K562 (cell line): ENCODE measurements at regions not wholly inside any gene's neighbourhood (a gene's known extent, or its start where the extent isn't known, plus 50 kb on each side); places are given as distances from the start of the nearest gene placed in this dataset.

Experiments
- HDAC3 ChIP-seq: fragments of 450-650 bp; IDR thresholded peaks from 2 replicates; pipeline ENCODE4 v1.6.1; 2018; ENCODE audit warnings: borderline replicate concordance, mild to moderate bottlenecking, moderate library complexity; ENCODE audit not compliant: partially characterized antibody
- HSF4 ChIP-seq: fragments of 250-450 bp; sonication (Bioruptor Pico); IDR thresholded peaks from 2 replicates; pipeline ENCODE4 v2.1.2; 2022; ENCODE audit warnings: mild to moderate bottlenecking, moderate library complexity, borderline replicate concordance
- NFE2L1 ChIP-seq: fragments of 450-650 bp; IDR thresholded peaks from 2 replicates; pipeline ENCODE4 v1.6.1; 2016; ENCODE audit warnings: missing genetic modification characterization, low read depth, mild to moderate bottlenecking, missing compliant biosample characterization, moderate library complexity, borderline replicate concordance
- NFXL1 ChIP-seq: fragments of 450-650 bp; formaldehyde crosslinking; IDR thresholded peaks from 2 replicates; pipeline ENCODE4 v1.4.0; 2021; ENCODE audit warnings: mild to moderate bottlenecking
- POLR2AphosphoS2 ChIP-seq: IDR thresholded peaks from 2 replicates; pipeline ENCODE4 v1.6.1; 2012; ENCODE audit warnings: low read length, improper control_type of control experiment
- POLR2G ChIP-seq: fragments of 200-400 bp; formaldehyde crosslinking; IDR thresholded peaks from 2 replicates; pipeline ENCODE4 v1.6.1; 2017; ENCODE audit warnings: low read depth, mild to moderate bottlenecking, antibody characterized with exemption, low read length, moderate library complexity
- POLR3A ChIP-seq: IDR thresholded peaks from 2 replicates; pipeline ENCODE4 v1.6.1; 2011; ENCODE audit warnings: borderline replicate concordance, mild to moderate bottlenecking, moderate library complexity; ENCODE audit not compliant: insufficient read length, insufficient read depth; ENCODE audit errors: extremely low read depth
- SMARCC2 ChIP-seq: fragments of 450-650 bp; IDR thresholded peaks from 2 replicates; pipeline ENCODE4 v1.6.1; 2017; ENCODE audit warnings: antibody characterized with exemption, moderate library complexity, mild to moderate bottlenecking, low read depth
- TAF1 ChIP-seq: IDR thresholded peaks from 2 replicates; pipeline ENCODE4 v1.6.1; 2011; ENCODE audit warnings: mild to moderate bottlenecking, low read length, moderate library complexity; ENCODE audit not compliant: insufficient read depth, control insufficient read depth, severe bottlenecking; ENCODE audit errors: extremely low read depth
- ZNF121 ChIP-seq: sonication (generic); formaldehyde crosslinking; conservative IDR thresholded peaks from 2 replicates; pipeline ENCODE4 v1.8.0; 2022; ENCODE audit warnings: missing genetic modification reagents
- ZNF24 ChIP-seq: fragments of 450-650 bp; IDR thresholded peaks from 2 replicates; pipeline ENCODE4 v1.6.1; 2016
- ZNF766 ChIP-seq: fragments of 200-800 bp; sonication (Bioruptor generic); conservative IDR thresholded peaks from 2 replicates; pipeline ENCODE4 v1.6.1; 2016; ENCODE audit warnings: missing genetic modification characterization, missing compliant biosample characterization
- TF ChIP-seq, protein P1 (sequence below): fragments of 250-450 bp; sonication (Bioruptor Pico); IDR thresholded peaks from 2 replicates; pipeline ENCODE4 v1.8.0; 2021; ENCODE audit warnings: mild to moderate bottlenecking, moderate library complexity
- TF ChIP-seq, protein P2 (sequence below): fragments of 250-450 bp; sonication (Bioruptor Pico); IDR thresholded peaks from 2 replicates; pipeline ENCODE4 v1.4.0; 2020; ENCODE audit warnings: mild to moderate bottlenecking, moderate library complexity, borderline replicate concordance
- TF ChIP-seq, protein P3 (sequence below), 2 experiments: fragments of 450-650 bp in 1 of 2; IDR thresholded peaks; 2 replicates each; pipeline ENCODE4 v1.6.1; 2011 to 2017; ENCODE audit warnings: low read depth in 2 of 2, antibody characterized with exemption in 1 of 2, borderline replicate concordance in 1 of 2, low read length in 1 of 2, mild to moderate bottlenecking in 1 of 2, mixed read lengths in 1 of 2; ENCODE audit not compliant: control insufficient read depth in 1 of 2

DNA sequence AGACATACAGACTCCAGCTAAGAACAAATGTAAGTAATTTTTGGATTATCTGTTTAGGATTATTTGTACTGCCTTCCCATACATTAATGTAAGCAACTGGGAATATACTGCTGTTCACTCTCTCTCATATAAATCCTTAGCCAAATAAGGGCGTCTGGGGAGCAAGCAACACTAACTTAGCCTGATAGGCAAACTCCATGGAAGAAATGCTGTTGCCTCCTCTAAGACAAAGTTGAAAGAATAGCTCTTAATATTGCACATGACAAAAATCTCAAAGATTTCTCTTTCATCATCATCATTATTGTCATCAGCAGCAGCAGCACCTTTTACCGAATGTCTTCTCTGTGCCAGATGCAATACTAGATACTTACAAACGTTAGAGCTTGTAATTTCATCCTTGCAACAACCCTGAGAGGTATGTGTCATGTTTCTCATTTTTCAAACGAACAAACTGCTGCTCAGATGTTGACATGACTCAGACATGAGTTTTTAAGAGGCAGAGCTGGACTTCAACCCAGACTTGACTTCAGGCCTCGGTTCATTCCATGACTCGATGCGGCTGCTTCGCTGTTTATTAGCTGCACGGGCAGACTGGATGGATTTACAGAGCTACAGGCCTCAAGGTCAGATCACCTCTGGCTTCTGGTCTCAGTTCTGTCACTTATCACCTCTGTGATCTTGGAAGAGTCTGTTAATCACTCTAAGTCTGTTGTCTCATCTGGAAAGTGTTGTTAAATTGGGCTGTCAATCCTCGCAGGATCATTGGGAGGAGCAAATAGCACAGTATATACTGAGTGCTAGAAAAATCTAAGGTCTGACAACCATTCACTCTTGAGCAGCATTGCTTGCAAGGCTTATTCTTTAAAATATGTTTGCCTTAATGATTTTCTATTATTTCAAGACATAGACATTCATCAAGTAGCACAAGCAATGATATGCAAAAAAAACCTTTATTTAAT is 126.3 kb upstream of the CELF2 start (continued):
- no peak for TF ChIP-seq SMARCC2
- TF ChIP-seq HSF4: no peak
- TF ChIP-seq, protein P1, sequence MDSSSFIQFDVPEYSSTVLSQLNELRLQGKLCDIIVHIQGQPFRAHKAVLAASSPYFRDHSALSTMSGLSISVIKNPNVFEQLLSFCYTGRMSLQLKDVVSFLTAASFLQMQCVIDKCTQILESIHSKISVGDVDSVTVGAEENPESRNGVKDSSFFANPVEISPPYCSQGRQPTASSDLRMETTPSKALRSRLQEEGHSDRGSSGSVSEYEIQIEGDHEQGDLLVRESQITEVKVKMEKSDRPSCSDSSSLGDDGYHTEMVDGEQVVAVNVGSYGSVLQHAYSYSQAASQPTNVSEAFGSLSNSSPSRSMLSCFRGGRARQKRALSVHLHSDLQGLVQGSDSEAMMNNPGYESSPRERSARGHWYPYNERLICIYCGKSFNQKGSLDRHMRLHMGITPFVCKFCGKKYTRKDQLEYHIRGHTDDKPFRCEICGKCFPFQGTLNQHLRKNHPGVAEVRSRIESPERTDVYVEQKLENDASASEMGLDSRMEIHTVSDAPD (CRISPR knock-in tag): no peak
- TF ChIP-seq POLR2G: no peak
- TF ChIP-seq ZNF766: no peak
- TF ChIP-seq, protein P2, sequence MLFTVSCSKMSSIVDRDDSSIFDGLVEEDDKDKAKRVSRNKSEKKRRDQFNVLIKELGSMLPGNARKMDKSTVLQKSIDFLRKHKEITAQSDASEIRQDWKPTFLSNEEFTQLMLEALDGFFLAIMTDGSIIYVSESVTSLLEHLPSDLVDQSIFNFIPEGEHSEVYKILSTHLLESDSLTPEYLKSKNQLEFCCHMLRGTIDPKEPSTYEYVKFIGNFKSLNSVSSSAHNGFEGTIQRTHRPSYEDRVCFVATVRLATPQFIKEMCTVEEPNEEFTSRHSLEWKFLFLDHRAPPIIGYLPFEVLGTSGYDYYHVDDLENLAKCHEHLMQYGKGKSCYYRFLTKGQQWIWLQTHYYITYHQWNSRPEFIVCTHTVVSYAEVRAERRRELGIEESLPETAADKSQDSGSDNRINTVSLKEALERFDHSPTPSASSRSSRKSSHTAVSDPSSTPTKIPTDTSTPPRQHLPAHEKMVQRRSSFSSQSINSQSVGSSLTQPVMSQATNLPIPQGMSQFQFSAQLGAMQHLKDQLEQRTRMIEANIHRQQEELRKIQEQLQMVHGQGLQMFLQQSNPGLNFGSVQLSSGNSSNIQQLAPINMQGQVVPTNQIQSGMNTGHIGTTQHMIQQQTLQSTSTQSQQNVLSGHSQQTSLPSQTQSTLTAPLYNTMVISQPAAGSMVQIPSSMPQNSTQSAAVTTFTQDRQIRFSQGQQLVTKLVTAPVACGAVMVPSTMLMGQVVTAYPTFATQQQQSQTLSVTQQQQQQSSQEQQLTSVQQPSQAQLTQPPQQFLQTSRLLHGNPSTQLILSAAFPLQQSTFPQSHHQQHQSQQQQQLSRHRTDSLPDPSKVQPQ (CRISPR knock-in tag): no peak
- no peak for TF ChIP-seq POLR3A
- no peak for TF ChIP-seq ZNF121 (CRISPR knock-in tag)
- TF ChIP-seq ZNF24: no peak
- TF ChIP-seq NFXL1: no peak
- no peak for TF ChIP-seq POLR2AphosphoS2
- TF ChIP-seq HDAC3: no peak
- no peak for TF ChIP-seq TAF1
- no peak for TF ChIP-seq NFE2L1 (tag)
- TF ChIP-seq, protein P3, sequence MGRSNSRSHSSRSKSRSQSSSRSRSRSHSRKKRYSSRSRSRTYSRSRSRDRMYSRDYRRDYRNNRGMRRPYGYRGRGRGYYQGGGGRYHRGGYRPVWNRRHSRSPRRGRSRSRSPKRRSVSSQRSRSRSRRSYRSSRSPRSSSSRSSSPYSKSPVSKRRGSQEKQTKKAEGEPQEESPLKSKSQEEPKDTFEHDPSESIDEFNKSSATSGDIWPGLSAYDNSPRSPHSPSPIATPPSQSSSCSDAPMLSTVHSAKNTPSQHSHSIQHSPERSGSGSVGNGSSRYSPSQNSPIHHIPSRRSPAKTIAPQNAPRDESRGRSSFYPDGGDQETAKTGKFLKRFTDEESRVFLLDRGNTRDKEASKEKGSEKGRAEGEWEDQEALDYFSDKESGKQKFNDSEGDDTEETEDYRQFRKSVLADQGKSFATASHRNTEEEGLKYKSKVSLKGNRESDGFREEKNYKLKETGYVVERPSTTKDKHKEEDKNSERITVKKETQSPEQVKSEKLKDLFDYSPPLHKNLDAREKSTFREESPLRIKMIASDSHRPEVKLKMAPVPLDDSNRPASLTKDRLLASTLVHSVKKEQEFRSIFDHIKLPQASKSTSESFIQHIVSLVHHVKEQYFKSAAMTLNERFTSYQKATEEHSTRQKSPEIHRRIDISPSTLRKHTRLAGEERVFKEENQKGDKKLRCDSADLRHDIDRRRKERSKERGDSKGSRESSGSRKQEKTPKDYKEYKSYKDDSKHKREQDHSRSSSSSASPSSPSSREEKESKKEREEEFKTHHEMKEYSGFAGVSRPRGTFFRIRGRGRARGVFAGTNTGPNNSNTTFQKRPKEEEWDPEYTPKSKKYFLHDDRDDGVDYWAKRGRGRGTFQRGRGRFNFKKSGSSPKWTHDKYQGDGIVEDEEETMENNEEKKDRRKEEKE (IDR thresholded peaks at IDR 0.05; ENCODE audit: borderline replicate concordance in 1 of 2, control insufficient read depth in 1 of 2, low read depth in 2 of 2, low read length in 1 of 2): no peak
